Activated CD4-positive, alpha-beta T cell treated with anti-CD3 and anti-CD28 coated beads, Interleukin-2, amount 50 U/mL, for 16 hours (primary cell): ENCODE measurements at regions not wholly inside any gene's neighbourhood (a gene's known extent, or its start where the extent isn't known, plus 50 kb on each side); places are given as distances from the start of the nearest gene placed in this dataset.
"Not testable (repeated sequence)": the region's sequence is repeated elsewhere in the genome, so short reads cannot be mapped to it uniquely, and the experiment has no call there.

Source experiments
- DNase-seq: peaks from one replicate; pipeline ENCODE4 v3.0.0-alpha.2; 2020

- no peak for DNase-seq
Measured at GRCh38 chr2:40955042-40955441, 503.2 kb upstream of the SLC8A1 start.

DNA sequence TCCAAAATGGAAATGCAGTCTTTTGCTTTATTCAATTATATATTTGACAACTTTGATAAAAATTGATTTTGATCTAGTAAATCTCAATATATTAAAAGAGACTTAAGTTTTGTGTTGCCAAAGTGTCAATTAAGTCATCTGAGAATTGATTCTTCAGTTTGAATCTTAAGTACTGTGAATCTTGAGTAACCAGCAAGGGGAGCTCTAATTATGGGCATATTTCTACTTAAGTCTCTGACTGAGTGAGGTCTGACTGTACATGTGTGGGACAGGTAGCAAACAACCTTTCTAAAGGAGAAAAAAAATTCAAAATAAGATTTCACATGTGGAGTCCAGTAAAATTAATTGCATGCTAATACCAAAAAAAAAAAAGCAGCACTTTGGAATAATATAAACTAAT is 503.7 kb upstream of the SLC8A1 start:
- DNase-seq, result no peak

- DNase-seq, result no peak
Measured at GRCh38 chr2:40957508-40957907, 505.6 kb upstream of the SLC8A1 start.

DNA sequence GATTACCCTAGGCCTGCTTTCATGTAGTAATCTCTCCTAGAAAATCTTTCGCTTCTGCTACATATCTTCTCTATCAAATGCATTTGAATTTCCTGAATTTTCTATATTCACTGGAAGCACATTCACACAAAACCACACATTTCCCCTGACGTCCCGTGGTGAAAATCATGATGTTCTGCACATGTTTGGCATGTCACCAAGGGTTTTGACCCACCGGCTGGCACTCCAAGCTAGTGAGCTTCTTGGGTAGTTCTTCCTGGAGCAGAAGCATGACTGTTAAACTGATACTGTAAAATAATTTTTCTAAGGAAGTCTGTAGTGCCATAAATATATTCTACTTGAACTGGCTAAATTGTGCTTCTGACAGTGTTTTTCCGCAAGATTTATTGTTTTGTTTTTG is 510.1 kb upstream of the SLC8A1 start:
- no peak for DNase-seq

- no peak for DNase-seq
Measured at GRCh38 chr2:40964509-40965250, 512.8 kb upstream of the SLC8A1 start.

DNA sequence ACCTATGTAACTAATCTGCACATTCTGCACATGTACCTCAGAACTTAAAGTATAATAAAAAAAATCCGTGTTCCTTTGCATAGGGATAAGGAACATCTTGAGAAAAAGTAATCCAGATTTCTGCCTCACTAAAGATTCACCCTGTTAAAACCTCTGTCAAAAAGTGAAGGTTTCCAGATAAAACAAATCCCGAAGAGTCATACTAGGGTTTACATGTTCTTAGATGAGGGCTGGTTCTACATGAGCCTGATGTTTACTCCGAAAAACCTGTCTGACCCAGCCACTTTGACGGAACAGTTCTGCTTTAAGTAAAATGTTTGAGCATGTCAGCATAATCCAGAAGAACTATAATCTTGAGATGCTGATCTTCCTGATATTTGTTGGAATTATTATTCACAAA is 515.6 kb upstream of the SLC8A1 start:
- no peak for DNase-seq

DNA sequence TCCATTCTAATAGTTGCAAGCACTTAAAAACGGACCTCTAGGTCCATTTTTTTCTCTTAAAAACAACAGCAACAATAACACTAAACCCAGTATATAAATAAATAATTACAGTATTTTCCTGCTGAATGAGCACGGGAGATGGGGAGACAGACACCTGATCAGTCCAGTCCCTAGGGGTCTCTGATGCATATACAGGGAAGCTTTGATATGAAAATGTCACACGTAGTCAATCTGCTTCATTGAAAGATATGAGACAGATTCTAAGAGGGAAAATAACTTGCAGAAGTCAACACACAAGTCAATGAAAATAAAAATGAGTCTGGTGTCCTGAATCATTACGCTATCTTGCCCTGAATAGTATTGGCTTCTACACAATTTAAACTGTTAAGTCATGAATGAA is 523.3 kb upstream of the SLC8A1 start:
- no peak for DNase-seq

- no peak for DNase-seq
Measured at GRCh38 chr2:40997362-40997761, 545.5 kb upstream of the SLC8A1 start.

DNA sequence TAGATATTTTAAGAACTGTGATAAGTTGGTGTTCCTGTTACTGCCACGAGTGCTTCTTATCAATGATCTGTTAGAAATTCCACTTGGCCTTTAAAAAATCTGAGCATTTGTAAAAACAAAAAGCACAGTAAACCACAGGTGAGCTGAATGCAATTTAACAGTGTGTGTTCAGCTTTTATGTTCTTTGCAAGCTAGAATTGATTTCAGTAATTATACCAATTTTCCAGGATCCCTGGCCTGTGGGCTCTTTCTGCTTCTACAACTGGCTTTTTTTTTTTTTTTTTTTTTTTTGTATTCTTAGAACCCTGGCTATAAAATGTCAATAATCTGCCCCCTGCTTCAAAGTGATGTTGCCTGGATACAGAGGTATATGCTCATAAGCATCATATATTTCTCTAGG is 548.5 kb upstream of the SLC8A1 start:
- DNase-seq, result no peak

- DNase-seq, result no peak
Measured at GRCh38 chr2:41000906-41001305, 549.0 kb upstream of the SLC8A1 start.

- DNase-seq, result no peak
Measured at GRCh38 chr2:41004700-41005099, 552.8 kb upstream of the SLC8A1 start.

GRCh38 chr2:41020358-41020757 is 568.5 kb upstream of the SLC8A1 start:
- DNase-seq, result no peak

GRCh38 chr2:41024816-41025215 is 572.9 kb upstream of the SLC8A1 start:
- no peak for DNase-seq

DNA sequence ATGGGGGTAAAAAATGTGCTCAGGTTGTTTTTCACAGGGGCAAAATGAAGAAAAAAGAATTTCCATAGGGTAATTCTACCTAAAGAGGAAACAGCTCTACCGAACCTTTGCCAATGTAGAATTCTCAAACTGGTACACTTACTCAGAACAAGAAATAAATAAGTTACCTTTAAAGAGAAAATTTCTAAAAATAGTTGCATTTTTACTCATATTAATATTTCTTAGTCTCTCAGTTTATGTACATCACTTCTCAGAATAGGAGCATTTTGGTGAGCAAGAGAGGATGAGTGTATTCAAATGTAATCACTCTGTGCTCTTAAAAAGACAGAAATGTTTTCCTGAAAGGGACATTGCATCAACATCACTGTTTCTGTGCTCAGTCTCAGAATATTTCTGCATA is 574.7 kb upstream of the SLC8A1 start:
- DNase-seq, result peak; percentile 0

DNA sequence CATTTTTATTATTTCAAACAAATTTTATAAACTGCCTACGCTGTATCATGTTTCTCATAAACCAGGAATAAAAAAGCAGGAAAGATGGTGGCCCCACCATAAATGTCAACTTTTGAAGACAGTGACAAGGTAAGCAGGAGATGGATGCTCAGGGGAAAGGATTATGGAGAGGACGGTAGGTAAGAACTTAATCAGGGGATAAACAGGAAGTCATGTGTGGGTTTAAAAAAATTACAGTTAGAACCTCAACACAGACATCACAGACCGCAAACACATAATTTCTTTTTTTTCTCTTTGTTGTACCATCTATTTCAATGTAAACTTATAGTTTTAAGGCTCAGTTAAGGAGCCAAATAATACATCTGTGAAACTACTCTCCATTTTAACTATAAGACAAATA is 575.2 kb upstream of the SLC8A1 start:
- DNase-seq, result no peak

- DNase-seq, result no peak
Measured at GRCh38 chr2:41031282-41031681, 579.4 kb upstream of the SLC8A1 start.

DNA sequence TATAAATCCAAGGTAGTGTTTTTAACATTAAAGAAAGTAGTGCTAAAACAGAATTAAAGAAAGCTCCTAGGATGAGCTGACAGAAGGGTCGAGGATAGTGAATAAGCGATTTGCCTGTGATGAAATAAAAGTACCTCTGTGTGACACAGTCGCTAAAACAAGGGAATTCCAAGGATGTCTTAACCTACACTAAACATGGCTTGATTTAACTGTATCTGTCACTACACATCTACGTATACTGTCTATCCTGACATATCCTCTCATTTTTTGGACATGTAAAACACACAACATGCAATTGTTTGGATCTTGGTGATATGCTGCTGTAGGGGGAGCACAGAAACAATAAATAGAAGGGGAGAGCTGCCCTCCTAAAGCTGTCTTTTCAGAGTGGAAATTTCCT is 580.8 kb upstream of the SLC8A1 start:
- no peak for DNase-seq

- no peak for DNase-seq
Measured at GRCh38 chr2:41033127-41033526, 581.2 kb upstream of the SLC8A1 start.

DNA sequence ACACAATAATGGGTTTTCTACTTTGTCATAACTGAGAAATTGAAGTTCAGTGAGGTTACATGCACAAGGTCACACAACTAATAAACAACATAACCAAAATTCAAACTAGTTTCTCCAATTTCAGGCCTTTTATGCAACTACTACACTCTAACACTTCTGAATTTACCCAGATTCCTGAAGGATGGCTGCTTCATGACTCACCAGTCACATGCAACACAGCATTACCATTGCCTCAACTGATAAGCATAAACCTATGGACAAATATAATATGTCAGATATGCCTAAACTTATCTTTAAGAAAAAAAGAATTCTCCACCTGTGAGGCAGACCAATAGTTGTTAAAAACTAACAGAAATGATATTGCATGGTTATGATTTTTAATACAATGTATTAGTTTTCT is 586.5 kb upstream of the SLC8A1 start:
- DNase-seq, result no peak

- not testable (repeated sequence) for DNase-seq
Measured at GRCh38 chr2:41039750-41040149, 587.9 kb upstream of the SLC8A1 start.

- no peak for DNase-seq
Measured at GRCh38 chr2:41040782-41041520, 589.1 kb upstream of the SLC8A1 start.

GRCh38 chr2:41042343-41042742 is 590.5 kb upstream of the SLC8A1 start:
- no peak for DNase-seq

DNA sequence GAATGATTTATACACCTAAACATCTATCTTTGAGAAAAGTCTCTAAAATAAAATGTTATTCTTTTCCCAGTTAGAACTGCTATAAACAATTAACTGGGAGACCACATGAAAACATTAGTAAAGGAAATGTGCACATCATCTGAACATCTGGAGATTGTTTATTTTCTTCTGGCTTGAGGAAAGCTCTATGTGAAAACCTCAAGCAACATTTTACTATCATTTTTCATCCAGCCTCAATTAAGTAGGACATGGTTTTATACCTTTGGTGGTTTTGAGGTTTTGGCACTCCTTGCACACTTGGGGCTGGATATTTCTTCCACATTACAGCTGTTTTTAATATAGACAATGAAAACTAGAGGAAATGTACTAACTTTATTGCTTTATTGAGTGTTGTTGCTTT is 609.5 kb upstream of the SLC8A1 start:
- DNase-seq, result no peak

DNA sequence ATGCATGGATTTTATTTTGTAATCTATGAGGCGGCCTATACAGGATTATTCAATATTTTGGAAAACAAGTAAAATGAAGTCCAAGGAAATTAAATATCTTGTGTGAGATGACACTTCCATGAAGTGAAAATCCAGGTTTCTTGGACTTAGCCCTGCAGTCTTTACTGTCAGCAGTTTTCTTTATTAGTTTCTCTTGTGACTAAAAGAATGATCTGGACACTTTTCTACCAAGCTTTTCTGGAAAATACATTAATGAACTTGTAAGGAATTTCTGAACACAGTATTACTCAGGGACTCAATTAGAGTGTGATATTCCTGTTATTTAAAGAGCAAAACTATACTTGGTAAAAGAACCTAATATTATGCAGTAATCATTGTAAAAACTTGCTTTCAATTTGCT is 610.4 kb upstream of the SLC8A1 start:
- DNase-seq, result no peak

GRCh38 chr2:41066168-41066567 is 614.3 kb upstream of the SLC8A1 start:
- no peak for DNase-seq
